AG04450 (cell line): ENCODE measurements at regions not wholly inside any gene's neighbourhood (a gene's known extent, or its start where the extent isn't known, plus 50 kb on each side); places are given as distances from the start of the nearest gene placed in this dataset.

ENCODE experiments used
- CTCF ChIA-PET: fragments of 300-600, 350-600 bp; formaldehyde crosslinking; extraction: SDS; loops from one replicate; lab custom pipeline; 2022; ENCODE audit warnings: antibody characterized with exemption, inconsistent platforms; lab: Charles Lee
- POLR2A ChIA-PET: fragments of 350-600 bp; formaldehyde crosslinking; extraction: SDS; loops from one replicate; lab custom pipeline; 2021; ENCODE audit warnings: antibody characterized with exemption, inconsistent platforms; lab: Yijun Ruan, JAX
- DNase-seq: peaks from one replicate; pipeline ENCODE4 v3.0.0-alpha.2; 2011; ENCODE audit warnings: low read depth, low spot score
- H3K27ac ChIP-seq: one replicate; pipeline ENCODE4 v1.5.1; 2012; ENCODE audit warnings: low read depth, low read length, control low read depth
- H3K27me3 ChIP-seq: one replicate; pipeline ENCODE4 v1.6.0; 2012; ENCODE audit warnings: low read length; ENCODE audit not compliant: control insufficient read depth, insufficient read depth
- H3K4me3 ChIP-seq: 2 replicates; pipeline ENCODE4 v1.5.1; 2011; ENCODE audit warnings: mild to moderate bottlenecking, low read depth, low read length, control low read depth
- H3K9me3 ChIP-seq: 2 replicates; pipeline ENCODE4 v1.5.1; 2012; ENCODE audit warnings: low read length; ENCODE audit not compliant: control insufficient read depth, insufficient read depth
- TF ChIP-seq, protein P1 (sequence below): IDR thresholded peaks from 2 replicates; pipeline ENCODE4 v1.5.1; 2011; ENCODE audit warnings: low read depth, low read length, control low read depth, inconsistent platforms

DNA sequence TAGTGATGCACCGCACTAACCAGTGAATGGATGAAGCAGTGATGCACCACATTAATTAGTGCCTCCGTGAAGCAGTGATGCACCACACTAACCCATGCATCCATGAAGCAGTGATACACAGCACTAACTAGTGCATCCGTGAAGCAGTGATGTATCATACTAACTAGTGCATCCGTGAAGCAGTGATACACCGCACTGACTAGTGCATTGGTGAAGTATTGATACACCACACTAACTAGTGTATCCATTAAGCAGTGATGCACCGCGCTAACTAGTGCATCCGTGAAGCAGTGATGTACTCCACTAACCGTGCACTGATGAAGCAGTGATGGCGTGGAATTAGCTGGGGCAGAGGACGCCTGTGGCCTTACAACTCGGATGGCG lies 80.6 kb upstream of the NKD1 start:
- H3K9me3 ChIP-seq: no peaks in the 10 kb centered on the region
- H3K27ac ChIP-seq: no peak overlapping the region
- CTCF ChIA-PET: no interaction called here
- H3K4me3 ChIP-seq: no peak overlapping the region
- DNase-seq: no peak
- peaks cover 28% of the 10 kb centered on the region for H3K27me3 ChIP-seq
- POLR2A ChIA-PET: no interaction called here
- TF ChIP-seq, protein P1, sequence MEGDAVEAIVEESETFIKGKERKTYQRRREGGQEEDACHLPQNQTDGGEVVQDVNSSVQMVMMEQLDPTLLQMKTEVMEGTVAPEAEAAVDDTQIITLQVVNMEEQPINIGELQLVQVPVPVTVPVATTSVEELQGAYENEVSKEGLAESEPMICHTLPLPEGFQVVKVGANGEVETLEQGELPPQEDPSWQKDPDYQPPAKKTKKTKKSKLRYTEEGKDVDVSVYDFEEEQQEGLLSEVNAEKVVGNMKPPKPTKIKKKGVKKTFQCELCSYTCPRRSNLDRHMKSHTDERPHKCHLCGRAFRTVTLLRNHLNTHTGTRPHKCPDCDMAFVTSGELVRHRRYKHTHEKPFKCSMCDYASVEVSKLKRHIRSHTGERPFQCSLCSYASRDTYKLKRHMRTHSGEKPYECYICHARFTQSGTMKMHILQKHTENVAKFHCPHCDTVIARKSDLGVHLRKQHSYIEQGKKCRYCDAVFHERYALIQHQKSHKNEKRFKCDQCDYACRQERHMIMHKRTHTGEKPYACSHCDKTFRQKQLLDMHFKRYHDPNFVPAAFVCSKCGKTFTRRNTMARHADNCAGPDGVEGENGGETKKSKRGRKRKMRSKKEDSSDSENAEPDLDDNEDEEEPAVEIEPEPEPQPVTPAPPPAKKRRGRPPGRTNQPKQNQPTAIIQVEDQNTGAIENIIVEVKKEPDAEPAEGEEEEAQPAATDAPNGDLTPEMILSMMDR: no peak

DNA sequence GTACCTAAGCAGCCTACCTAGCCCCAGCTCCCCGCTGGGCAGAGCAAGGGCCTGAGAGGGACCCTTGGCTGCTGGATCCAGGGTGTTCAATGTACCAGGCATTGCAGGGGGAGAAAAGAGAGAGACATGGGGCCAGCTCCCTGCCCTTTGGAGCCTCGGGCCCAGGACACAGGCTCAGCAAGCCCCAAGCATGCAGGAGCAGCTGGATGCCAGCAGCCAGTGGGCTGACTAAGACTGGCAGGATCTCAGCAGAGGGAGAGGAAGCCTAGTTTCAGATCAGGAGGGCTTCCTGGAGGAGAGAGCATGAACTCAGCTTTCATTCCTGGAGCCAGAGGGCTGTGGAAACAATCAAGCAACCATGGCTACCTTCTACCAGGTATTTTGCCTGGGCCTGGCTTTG lies 82.0 kb upstream of the NKD1 start:
- Histone ChIP-seq H3K9me3 (no peaks in the 10 kb centered on the region), H3K27ac (no peak overlapping the region), H3K4me3 (no peak overlapping the region), H3K27me3 (peaks cover 28% of the 10 kb centered on the region)
- TF ChIP-seq, protein P1: no peak
- POLR2A ChIA-PET: no interaction called here
- CTCF ChIA-PET: interaction anchor here (1.7 kb wide), 1 partner anchor 340 kb away, joined by 4 read pairs; no protein-coding TSS in a partner anchor
- DNase-seq: no peak

DNA sequence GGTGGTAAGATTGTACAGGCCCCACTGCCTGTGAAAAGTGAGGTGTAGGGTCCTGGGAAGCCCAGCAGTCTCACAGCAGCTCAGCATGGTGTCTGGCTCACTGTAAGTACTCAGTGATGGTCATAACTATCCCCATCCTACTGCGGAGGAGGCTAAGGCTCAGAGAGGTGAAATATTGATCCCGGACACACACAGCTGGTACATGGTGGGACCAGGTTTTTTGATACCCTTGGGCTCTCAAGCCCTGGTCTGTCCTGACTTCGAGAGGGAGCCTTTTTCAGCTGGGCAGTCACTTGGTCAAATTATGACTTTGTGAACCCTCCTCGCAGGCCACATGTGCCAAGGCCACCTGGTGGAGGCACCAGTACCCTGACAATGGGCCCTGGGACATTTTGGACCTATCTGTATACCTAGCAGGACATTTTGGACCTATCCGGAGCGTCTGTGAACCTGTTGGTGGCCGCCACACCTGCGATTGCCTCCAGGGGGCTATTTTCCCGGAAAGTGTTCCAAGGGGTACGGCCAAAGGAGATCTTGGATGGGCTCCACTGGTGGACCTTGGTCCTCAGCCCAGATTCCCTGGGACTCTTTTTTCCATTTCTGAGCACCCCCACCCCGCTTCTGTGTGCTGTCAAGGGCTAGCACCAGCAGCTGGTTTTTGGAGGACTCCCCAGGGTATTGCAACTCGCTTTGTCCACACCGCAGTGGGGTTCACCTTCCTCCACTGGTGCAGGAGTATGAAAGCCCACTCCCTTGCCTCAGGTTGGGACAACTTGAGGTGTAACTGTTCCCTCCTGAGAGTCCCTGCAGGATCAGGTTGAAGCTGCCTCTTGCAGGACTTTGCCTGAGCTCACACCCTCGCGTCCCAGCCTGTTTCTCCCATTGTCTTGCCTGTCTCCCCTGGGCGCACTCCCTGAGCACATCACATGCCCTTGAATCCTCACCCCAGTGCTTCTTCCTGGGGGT lies 83.6 kb upstream of the NKD1 start:
- TF ChIP-seq, protein P1: no peak
- no peaks in the 10 kb centered on the region for H3K9me3 ChIP-seq
- no peak for DNase-seq
- POLR2A ChIA-PET: no interaction called here
- CTCF ChIA-PET: interaction anchor here (1.7 kb wide), 1 partner anchor 342 kb away, joined by 4 read pairs; no protein-coding TSS in a partner anchor
- peaks cover 23% of the 10 kb centered on the region for H3K27me3 ChIP-seq
- H3K27ac ChIP-seq: no peak overlapping the region
- no peak overlapping the region for H3K4me3 ChIP-seq

DNA sequence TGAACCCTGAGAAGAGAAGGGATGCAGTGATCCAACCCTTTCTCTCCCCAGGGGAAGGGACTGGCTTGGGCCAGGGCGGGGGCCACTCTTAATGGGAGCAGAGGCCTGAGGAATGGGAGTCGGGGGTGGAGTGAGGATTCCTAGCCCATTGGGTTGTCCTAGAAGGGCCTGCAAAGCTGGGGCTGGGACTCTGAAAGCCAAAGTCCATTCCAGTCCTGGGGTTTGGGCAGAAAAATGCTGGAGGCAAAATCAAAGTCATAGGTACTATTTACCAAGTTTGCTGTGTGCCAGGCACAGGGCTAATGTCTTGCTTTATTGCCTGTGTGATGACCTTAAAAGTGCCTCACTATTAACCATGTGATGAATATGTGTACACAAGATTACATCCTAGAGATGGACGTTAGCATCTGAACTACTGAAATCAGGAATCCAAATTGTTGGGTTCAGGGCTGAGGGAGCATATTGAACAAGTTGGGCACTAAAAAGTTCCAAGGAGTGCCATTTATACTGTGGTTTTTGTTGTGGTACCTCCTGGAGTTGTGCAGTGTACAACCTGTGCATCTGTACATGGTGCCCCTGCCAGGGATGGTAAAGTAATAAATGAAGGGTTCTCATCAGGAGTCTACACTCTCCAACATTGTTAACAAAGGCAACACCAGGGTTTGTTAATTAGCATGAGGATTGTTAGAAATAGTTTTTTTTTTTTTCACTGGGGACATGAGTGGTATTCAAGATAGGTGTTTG lies 84.4 kb upstream of the NKD1 start:
- H3K27me3 ChIP-seq: peaks cover 21% of the 10 kb centered on the region
- H3K4me3 ChIP-seq: no peak overlapping the region

More for the DNA sequence above, 84.4 kb upstream of the NKD1 start:
- TF ChIP-seq, protein P1: no peak
- DNase-seq: no peak
- ChIA-PET CTCF (no interaction called here), POLR2A (no interaction called here)
- no peak overlapping the region for H3K27ac ChIP-seq
- H3K9me3 ChIP-seq: no peaks in the 10 kb centered on the region
